B cell (primary cell): ENCODE measurements at regions not wholly inside any gene's neighbourhood (a gene's known extent, or its start where the extent isn't known, plus 50 kb on each side); places are given as distances from the start of the nearest gene placed in this dataset.

ENCODE experiments used
- ATAC-seq: fragments of 200-7000 bp; cut with Tn5 transposase; one replicate; pipeline ENCODE4 v1.10.0; 2021; ENCODE audit warnings: low read depth, mild to moderate bottlenecking, moderate number of reproducible peaks, moderate library complexity
- CTCF ChIA-PET: fragments of 350-600 bp; sonication (Branson Sonifier 250); formaldehyde crosslinking; loops from one replicate; lab custom pipeline; 2021; ENCODE audit warnings: antibody characterized with exemption, inconsistent platforms; lab: Charles Lee
- POLR2A ChIA-PET: fragments of 350-600 bp; sonication (Branson Sonifier 250); formaldehyde crosslinking; loops from one replicate; lab custom pipeline; 2021; ENCODE audit warnings: antibody characterized with exemption; lab: Charles Lee
- DNase-seq: peaks from one replicate; pipeline ENCODE4 v3.0.0; 2013
- H2AFZ ChIP-seq: 2 replicates; pipeline ENCODE4 v1.6.1; 2012; ENCODE audit warnings: mild to moderate bottlenecking, low read depth, low read length; ENCODE audit not compliant: insufficient read depth, poor library complexity, severe bottlenecking
- H3K27ac ChIP-seq, 2 donors: 1 replicate in 1 of 2; 2 replicates in 1 of 2; pipeline ENCODE4 v1.5.1; 2012 to 2013; ENCODE audit warnings: low read length in 2 of 2, mild to moderate bottlenecking in 2 of 2, moderate library complexity in 1 of 2
- H3K27me3 ChIP-seq, 4 experiments: fragments of 200-600 bp in 1 of 4; sonication (generic) in 1 of 4; replicated peaks in 1 of 4; 1 replicate in 2 of 4; 2 replicates in 2 of 4; pipeline versions ENCODE4 v1.6.1 to v1.7.0; 2013 to 2016; ENCODE audit warnings: low read length in 3 of 4, mild to moderate bottlenecking in 2 of 4, mixed read lengths in 1 of 4, moderate library complexity in 1 of 4; ENCODE audit not compliant: insufficient read depth in 4 of 4, control insufficient read depth in 3 of 4; ENCODE audit errors: control extremely low read depth in 1 of 4
- H3K36me3 ChIP-seq, 2 experiments: replicated peaks in 1 of 2; 1 replicate in 1 of 2; 2 replicates in 1 of 2; pipeline versions ENCODE4 v1.6.1 to v1.7.1; 2013; ENCODE audit warnings: low read length in 1 of 2; ENCODE audit not compliant: insufficient read depth in 2 of 2, control insufficient read depth in 1 of 2; ENCODE audit errors: control extremely low read depth in 1 of 2, extremely low read depth in 1 of 2
- H3K4me1 ChIP-seq, 2 donors: fragments of 200-600 bp in 1 of 2; sonication (generic) in 1 of 2; 1 replicate in 1 of 2; 2 replicates in 1 of 2; pipeline versions ENCODE4 v1.5.1 to v1.6.1; 2013 to 2017; ENCODE audit warnings: low read length in 2 of 2; ENCODE audit not compliant: control insufficient read depth in 2 of 2, insufficient read depth in 2 of 2
- H3K4me2 ChIP-seq: replicated peaks from 2 replicates; pipeline ENCODE3; 2012; ENCODE audit warnings: mild to moderate bottlenecking, low read depth, low read length; ENCODE audit not compliant: poor library complexity, severe bottlenecking
- H3K4me3 ChIP-seq, 5 experiments: fragments of 200-600 bp in 1 of 5; sonication (generic) in 1 of 5; 1 replicate in 3 of 5; 2 replicates in 2 of 5; pipeline versions ENCODE4 v1.5.1 to v1.7.0; 2011 to 2016; ENCODE audit warnings: low read length in 4 of 5, mild to moderate bottlenecking in 4 of 5, low read depth in 2 of 5, control low read depth in 1 of 5, moderate library complexity in 1 of 5; ENCODE audit not compliant: insufficient read depth in 1 of 5; ENCODE audit errors: control extremely low read depth in 1 of 5, extremely low read depth in 1 of 5
- H3K79me2 ChIP-seq: fragments of 200-600 bp; sonication (generic); one replicate; pipeline ENCODE4 v1.6.0; 2016; ENCODE audit warnings: low read length; ENCODE audit not compliant: control insufficient read depth, insufficient read depth
- H3K9ac ChIP-seq: fragments of 200-600 bp; sonication (generic); 2 replicates; pipeline ENCODE4 v1.6.1; 2017; ENCODE audit warnings: mild to moderate bottlenecking, low read length, moderate library complexity
- H3K9me3 ChIP-seq, 3 donors: one replicate each; pipeline versions ENCODE4 v1.6.1 to v1.7.1; 2013; ENCODE audit warnings: low read length in 2 of 3; ENCODE audit not compliant: control insufficient read depth in 2 of 3, insufficient read depth in 1 of 3; ENCODE audit errors: control extremely low read depth in 1 of 3
- H4K20me1 ChIP-seq: 2 replicates; pipeline ENCODE4 v1.6.0; 2012; ENCODE audit warnings: mild to moderate bottlenecking, low read length; ENCODE audit not compliant: insufficient read depth, control insufficient read depth, poor library complexity, severe bottlenecking
- H3K27ac Mint-ChIP-seq: one replicate; pipeline ENCODE4 v1.8.0; 2021; ENCODE audit warnings: mixed read lengths
- H3K27me3 Mint-ChIP-seq: one replicate; pipeline ENCODE4 v1.8.0; 2021; ENCODE audit warnings: mixed read lengths
- H3K4me1 Mint-ChIP-seq: one replicate; pipeline ENCODE4 v1.8.0; 2021; ENCODE audit warnings: mixed read lengths
- H3K4me3 Mint-ChIP-seq: one replicate; pipeline ENCODE4 v1.8.0; 2021; ENCODE audit warnings: mixed read lengths
- H3K9me3 Mint-ChIP-seq: one replicate; pipeline ENCODE4 v1.8.0; 2022; ENCODE audit warnings: mixed read lengths; ENCODE audit not compliant: insufficient read depth
- EZH2 ChIP-seq: IDR thresholded peaks from 2 replicates; pipeline ENCODE4 v1.6.1; 2012; ENCODE audit warnings: borderline replicate concordance, low read depth, mild to moderate bottlenecking, moderate library complexity, low read length; ENCODE audit not compliant: insufficient read depth, poor library complexity, severe bottlenecking
- WGBS: methylation state at CpG from one replicate; pipeline ENCODE4 v1.1.5; 2013; ENCODE audit warnings: missing lambda C conversion rate; ENCODE audit not compliant: insufficient coverage; 5-methylcytosine and 5-hydroxymethylcytosine counted together
- intact Hi-C: fragments of 100-400 bp; cut with micrococcal nuclease; formaldehyde crosslinking; loops from one replicate; pipeline ENCODE4 v1.10.0; 2022
- TF ChIP-seq, protein P1 (sequence below): fragments of 200-600 bp; IDR thresholded peaks from one replicate; pipeline ENCODE4 v1.8.0; 2022; ENCODE audit warnings: antibody characterized with exemption, mild to moderate bottlenecking

DNA sequence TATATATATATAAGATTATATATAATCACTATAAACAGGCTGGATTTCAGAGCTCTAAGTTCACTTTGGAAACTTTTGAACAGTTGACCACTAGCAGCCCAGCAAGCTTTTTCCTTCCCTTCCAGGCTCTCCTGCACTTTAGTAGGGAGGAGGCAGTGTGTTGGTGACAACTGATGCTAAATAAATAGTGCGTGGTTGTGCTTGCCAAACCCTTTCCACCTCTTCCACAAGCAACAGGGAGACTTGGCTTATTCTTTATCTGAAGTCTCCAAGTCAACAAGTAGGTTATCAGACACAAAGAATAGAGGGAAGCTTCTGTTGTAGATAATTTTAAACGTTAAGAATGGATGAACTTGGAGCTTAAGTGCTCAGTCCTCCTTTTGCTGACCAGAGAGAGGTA lies 408.2 kb upstream of the HNRNPA3 start:
- ChIA-PET CTCF (interaction anchor here (1.2 to 2.6 kb wide), 2 partner anchors 9 to 16 kb away, joined by 4 to 15 read pairs; no protein-coding TSS in a partner anchor), POLR2A (no interaction called here)
- Histone ChIP-seq H3K27me3 (no peaks in the 10 kb centered on the region), H4K20me1 (no peaks in the 10 kb centered on the region), H3K9me3 (no peaks in the 10 kb centered on the region), H3K4me3 (no peak overlapping the region), H3K79me2 (no peaks in the 10 kb centered on the region), H3K9ac (no peak overlapping the region), H3K4me1 (no peaks in the 10 kb centered on the region), H3K4me2 (no peak overlapping the region), H3K27ac (no peak overlapping the region), H2AFZ (no peak overlapping the region), H3K36me3 (no peaks in the 10 kb centered on the region)
- Mint-ChIP-seq H3K27ac (no peak overlapping the region), H3K9me3 (no peaks in the 10 kb centered on the region), H3K27me3 (no peaks in the 10 kb centered on the region), H3K4me3 (no peak overlapping the region), H3K4me1 (no peaks in the 10 kb centered on the region)
- TF ChIP-seq, protein P1, sequence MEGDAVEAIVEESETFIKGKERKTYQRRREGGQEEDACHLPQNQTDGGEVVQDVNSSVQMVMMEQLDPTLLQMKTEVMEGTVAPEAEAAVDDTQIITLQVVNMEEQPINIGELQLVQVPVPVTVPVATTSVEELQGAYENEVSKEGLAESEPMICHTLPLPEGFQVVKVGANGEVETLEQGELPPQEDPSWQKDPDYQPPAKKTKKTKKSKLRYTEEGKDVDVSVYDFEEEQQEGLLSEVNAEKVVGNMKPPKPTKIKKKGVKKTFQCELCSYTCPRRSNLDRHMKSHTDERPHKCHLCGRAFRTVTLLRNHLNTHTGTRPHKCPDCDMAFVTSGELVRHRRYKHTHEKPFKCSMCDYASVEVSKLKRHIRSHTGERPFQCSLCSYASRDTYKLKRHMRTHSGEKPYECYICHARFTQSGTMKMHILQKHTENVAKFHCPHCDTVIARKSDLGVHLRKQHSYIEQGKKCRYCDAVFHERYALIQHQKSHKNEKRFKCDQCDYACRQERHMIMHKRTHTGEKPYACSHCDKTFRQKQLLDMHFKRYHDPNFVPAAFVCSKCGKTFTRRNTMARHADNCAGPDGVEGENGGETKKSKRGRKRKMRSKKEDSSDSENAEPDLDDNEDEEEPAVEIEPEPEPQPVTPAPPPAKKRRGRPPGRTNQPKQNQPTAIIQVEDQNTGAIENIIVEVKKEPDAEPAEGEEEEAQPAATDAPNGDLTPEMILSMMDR, result no peak
- no peak for TF ChIP-seq EZH2
- 78% methylated on average over 1 of the region's 2 CpGs for WGBS
- intact Hi-C loops, result no loop called here
- ATAC-seq (no peak), DNase-seq (no peak)

DNA sequence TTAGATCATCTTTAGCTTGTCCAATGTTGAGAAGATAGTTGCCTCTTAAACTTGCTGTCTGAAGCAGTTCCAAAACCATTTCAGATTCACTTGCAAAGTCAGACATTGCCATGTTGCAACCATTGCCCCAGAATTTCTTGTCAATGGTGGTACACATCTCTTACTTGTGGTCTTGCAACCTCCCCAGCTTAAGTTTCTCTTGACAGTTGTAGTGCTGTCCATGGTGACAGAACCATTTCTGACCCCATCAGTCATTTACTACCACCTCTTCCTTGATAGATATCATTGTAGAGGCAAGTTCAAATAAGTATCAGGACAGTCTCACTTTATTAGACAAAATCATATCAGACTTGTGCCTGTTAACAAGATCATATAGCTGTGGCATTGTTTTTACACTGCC lies 407.2 kb upstream of the HNRNPA3 start:
- H3K4me1 ChIP-seq, result no peaks in the 10 kb centered on the region
- DNase-seq (no peak), ATAC-seq (no peak)
- no peak overlapping the region for H3K4me3 ChIP-seq
- intact Hi-C loops, result no loop called here
- H3K36me3 ChIP-seq, result no peaks in the 10 kb centered on the region
- ChIA-PET POLR2A (no interaction called here), CTCF (interaction anchor here (1.2 to 2.6 kb wide), 2 partner anchors 8 to 15 kb away, joined by 4 to 15 read pairs; no protein-coding TSS in a partner anchor)
- H3K4me1 Mint-ChIP-seq, result no peaks in the 10 kb centered on the region
- no peak overlapping the region for H3K4me2 ChIP-seq
- TF ChIP-seq EZH2, result no peak
- TF ChIP-seq, protein P1, result no peak
- H3K79me2 ChIP-seq, result no peaks in the 10 kb centered on the region
- H3K27ac Mint-ChIP-seq, result no peak overlapping the region
- H3K9ac ChIP-seq, result no peak overlapping the region
- no peak overlapping the region for H3K4me3 Mint-ChIP-seq
- H3K9me3 Mint-ChIP-seq, result no peaks in the 10 kb centered on the region
- no peaks in the 10 kb centered on the region for H3K27me3 ChIP-seq
- H4K20me1 ChIP-seq, result no peaks in the 10 kb centered on the region
- no peak overlapping the region for H2AFZ ChIP-seq
- no peak overlapping the region for H3K27ac ChIP-seq
- no peaks in the 10 kb centered on the region for H3K27me3 Mint-ChIP-seq
- H3K9me3 ChIP-seq, result no peaks in the 10 kb centered on the region
